ENCODE measurements at regions not wholly inside any gene's neighbourhood (a gene's known extent, or its start where the extent isn't known, plus 50 kb on each side); places are given as distances from the start of the nearest gene placed in this dataset.
"Not testable (repeated sequence)": the region's sequence is repeated elsewhere in the genome, so short reads cannot be mapped to it uniquely, and the experiment has no call there.

GRCh38 chr3:27779176-27779575 lies 57.1 kb upstream of the EOMES start:
- no peak for DNase-seq

GRCh38 chr3:27789420-27789819 lies 67.3 kb upstream of the EOMES start:
- no peak for DNase-seq

GRCh38 chr3:27791956-27792355 lies 69.8 kb upstream of the EOMES start:
- no peak for DNase-seq

- no peak for DNase-seq
Observed at GRCh38 chr3:27792869-27793268, 70.7 kb upstream of the EOMES start.

GRCh38 chr3:27794211-27794610 lies 72.1 kb upstream of the EOMES start:
- no peak for DNase-seq

- no peak for DNase-seq
Observed at GRCh38 chr3:27796365-27796875, 74.3 kb upstream of the EOMES start.

GRCh38 chr3:27797773-27798172 lies 75.7 kb upstream of the EOMES start:
- no peak for DNase-seq

GRCh38 chr3:27800261-27800660 lies 78.1 kb upstream of the EOMES start:
- peak in 1 of 2 experiments; percentile 8 for DNase-seq

GRCh38 chr3:27802425-27802824 lies 80.3 kb upstream of the EOMES start:
- DNase-seq: peak in 1 of 2 experiments; percentile 7

- no peak for DNase-seq
Observed at GRCh38 chr3:27802849-27803248, 80.7 kb upstream of the EOMES start.

GRCh38 chr3:27805282-27805681 lies 83.2 kb upstream of the EOMES start:
- no peak for DNase-seq

- no peak for DNase-seq
Observed at GRCh38 chr3:27813255-27813654, 91.1 kb upstream of the EOMES start.

GRCh38 chr3:27821609-27822008 lies 99.5 kb upstream of the EOMES start:
- not testable (repeated sequence) for DNase-seq

GRCh38 chr3:27824312-27825200 lies 102.4 kb upstream of the EOMES start:
- no peak for DNase-seq

- no peak for DNase-seq
Observed at GRCh38 chr3:27826448-27826847, 104.3 kb upstream of the EOMES start.

GRCh38 chr3:27827041-27827440 lies 104.9 kb upstream of the EOMES start:
- no peak for DNase-seq

GRCh38 chr3:27840807-27841594 lies 118.9 kb upstream of the EOMES start:
- no peak for DNase-seq

GRCh38 chr3:27844052-27844675 lies 122.0 kb upstream of the EOMES start:
- DNase-seq: no peak

GRCh38 chr3:27847697-27848096 lies 125.6 kb upstream of the EOMES start:
- no peak for DNase-seq

GRCh38 chr3:27848826-27849225 lies 126.7 kb upstream of the EOMES start:
- DNase-seq: no peak

- DNase-seq: no peak
Observed at GRCh38 chr3:27859821-27860220, 137.7 kb upstream of the EOMES start.

- no peak for DNase-seq
Observed at GRCh38 chr3:27861046-27862036, 139.2 kb upstream of the EOMES start.

Data from Kasumi-1 (cell line).